Caco-2 (cell line): ENCODE measurements at regions not wholly inside any gene's neighbourhood (a gene's known extent, or its start where the extent isn't known, plus 50 kb on each side); places are given as distances from the start of the nearest gene placed in this dataset.

ENCODE experiments used
- BruUV-seq: library from RNA; stranded (reverse); fragments of 400-500 nt; replicated peaks from 2 replicates; lab custom pipeline; 2021; lab: Mats Ljungman, UMichigan
- CTCF ChIA-PET: fragments of 300-600 bp; sonication (Branson Sonifier 250); formaldehyde crosslinking; loops from one replicate; lab custom pipeline; 2022; ENCODE audit warnings: antibody characterized with exemption; lab: Charles Lee
- POLR2A ChIA-PET: fragments of 300-600 bp; sonication (Branson Sonifier 250); formaldehyde crosslinking; loops from one replicate; lab custom pipeline; 2022; ENCODE audit warnings: antibody characterized with exemption; lab: Charles Lee
- DNase-seq, 2 experiments: peaks; one replicate each; pipeline versions ENCODE4 v3.0.0 to v3.0.0-alpha.2; 2020 to 2022
- H3K27me3 ChIP-seq: replicated peaks from 2 replicates; pipeline ENCODE4 v1.6.0; 2011; ENCODE audit warnings: low read length; ENCODE audit not compliant: control insufficient read depth, insufficient read depth
- H3K36me3 ChIP-seq: 2 replicates; pipeline ENCODE4 v1.5.1; 2011; ENCODE audit warnings: low read length; ENCODE audit not compliant: control insufficient read depth, insufficient read depth
- H3K4me1 ChIP-seq: fragments of 250-450 bp; sonication (Bioruptor Pico); 2 replicates; pipeline ENCODE4 v1.5.1; 2020; ENCODE audit warnings: mild to moderate bottlenecking
- H3K4me3 ChIP-seq: 2 replicates; pipeline ENCODE4 v1.5.1; 2011; ENCODE audit warnings: low read depth, mild to moderate bottlenecking, control low read depth, low read length
- H3K9me3 ChIP-seq: fragments of 250-450 bp; sonication (Bioruptor Pico); 2 replicates; pipeline ENCODE4 v1.5.1; 2020; ENCODE audit warnings: mild to moderate bottlenecking, moderate library complexity
- H3K27ac Mint-ChIP-seq: one replicate; pipeline ENCODE4 v1.8.0; 2022; ENCODE audit warnings: mixed read lengths; ENCODE audit not compliant: unreplicated experiment
- H3K27me3 Mint-ChIP-seq: one replicate; pipeline ENCODE4 v1.8.0; 2022; ENCODE audit warnings: mixed read lengths; ENCODE audit not compliant: insufficient read depth, unreplicated experiment
- H3K36me3 Mint-ChIP-seq: one replicate; pipeline ENCODE4 v1.8.0; 2022; ENCODE audit warnings: mild to moderate bottlenecking, mixed read lengths; ENCODE audit not compliant: insufficient read depth, unreplicated experiment
- H3K4me1 Mint-ChIP-seq: one replicate; pipeline ENCODE4 v1.8.0; 2022; ENCODE audit warnings: low read depth, mixed read lengths; ENCODE audit not compliant: unreplicated experiment
- H3K4me3 Mint-ChIP-seq: one replicate; pipeline ENCODE4 v1.8.0; 2022; ENCODE audit warnings: mild to moderate bottlenecking, moderate library complexity, mixed read lengths; ENCODE audit not compliant: unreplicated experiment
- H3K9me3 Mint-ChIP-seq: one replicate; pipeline ENCODE4 v1.8.0; 2022; ENCODE audit warnings: mixed read lengths; ENCODE audit not compliant: unreplicated experiment
- intact Hi-C: fragments of 100-400 bp; cut with micrococcal nuclease; formaldehyde crosslinking; loops from one replicate; pipeline ENCODE4 v1.10.0; 2022; ENCODE audit not compliant: unreplicated experiment
- TF ChIP-seq, protein P1 (sequence below), 2 experiments: fragments of 200-600 bp in 1 of 2; IDR thresholded peaks; 1 replicate in 1 of 2; 2 replicates in 1 of 2; pipeline versions ENCODE4 v1.5.1 to v1.8.0; 2011 to 2022; ENCODE audit warnings: antibody characterized with exemption in 1 of 2, control low read depth in 1 of 2, inconsistent platforms in 1 of 2, low read depth in 1 of 2, low read length in 1 of 2, mild to moderate bottlenecking in 1 of 2, moderate library complexity in 1 of 2; ENCODE audit not compliant: insufficient read depth in 1 of 2, severe bottlenecking in 1 of 2, unreplicated experiment in 1 of 2

DNA sequence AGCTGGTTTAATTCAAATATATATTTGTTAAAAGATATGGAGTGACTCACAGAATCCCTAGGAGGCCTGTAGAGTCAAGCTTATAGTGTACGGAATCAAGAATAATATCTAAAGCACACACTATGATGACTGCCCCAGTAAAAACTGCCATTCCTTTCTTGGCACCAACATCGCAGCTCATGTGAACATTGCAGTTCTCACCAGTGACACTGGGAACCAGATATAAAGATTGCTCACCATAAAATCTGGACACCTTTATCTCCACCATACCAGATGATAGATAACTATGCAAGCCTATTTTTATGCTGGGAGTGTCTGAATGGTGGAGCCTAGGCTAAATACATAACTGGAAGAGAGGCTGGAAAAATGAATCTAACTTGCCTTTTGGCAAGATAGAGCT, 463.9 kb upstream of the TBX3 start:
- intact Hi-C loops: no loop called here
- no peaks in the 10 kb centered on the region for H3K27me3 ChIP-seq
- H3K9me3 ChIP-seq: no peaks in the 10 kb centered on the region; the same call in 1 of the 2 replicates
- CTCF ChIA-PET: no interaction called here
- no TSS peak for BruUV-seq
- peaks cover 7% of the 10 kb centered on the region for H3K4me1 Mint-ChIP-seq
- no peaks in the 10 kb centered on the region for H3K36me3 Mint-ChIP-seq
- no peak for DNase-seq
- H3K27ac Mint-ChIP-seq: no peak overlapping the region
- H3K4me1 ChIP-seq: no peaks in the 10 kb centered on the region
- peaks cover 10% of the 10 kb centered on the region for H3K9me3 Mint-ChIP-seq
- no peaks in the 10 kb centered on the region for H3K27me3 Mint-ChIP-seq
- TF ChIP-seq, protein P1, sequence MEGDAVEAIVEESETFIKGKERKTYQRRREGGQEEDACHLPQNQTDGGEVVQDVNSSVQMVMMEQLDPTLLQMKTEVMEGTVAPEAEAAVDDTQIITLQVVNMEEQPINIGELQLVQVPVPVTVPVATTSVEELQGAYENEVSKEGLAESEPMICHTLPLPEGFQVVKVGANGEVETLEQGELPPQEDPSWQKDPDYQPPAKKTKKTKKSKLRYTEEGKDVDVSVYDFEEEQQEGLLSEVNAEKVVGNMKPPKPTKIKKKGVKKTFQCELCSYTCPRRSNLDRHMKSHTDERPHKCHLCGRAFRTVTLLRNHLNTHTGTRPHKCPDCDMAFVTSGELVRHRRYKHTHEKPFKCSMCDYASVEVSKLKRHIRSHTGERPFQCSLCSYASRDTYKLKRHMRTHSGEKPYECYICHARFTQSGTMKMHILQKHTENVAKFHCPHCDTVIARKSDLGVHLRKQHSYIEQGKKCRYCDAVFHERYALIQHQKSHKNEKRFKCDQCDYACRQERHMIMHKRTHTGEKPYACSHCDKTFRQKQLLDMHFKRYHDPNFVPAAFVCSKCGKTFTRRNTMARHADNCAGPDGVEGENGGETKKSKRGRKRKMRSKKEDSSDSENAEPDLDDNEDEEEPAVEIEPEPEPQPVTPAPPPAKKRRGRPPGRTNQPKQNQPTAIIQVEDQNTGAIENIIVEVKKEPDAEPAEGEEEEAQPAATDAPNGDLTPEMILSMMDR (IDR thresholded peaks at IDR 0.05; ENCODE audit: insufficient read depth in 1 of 2, low read depth in 1 of 2, low read length in 1 of 2, severe bottlenecking in 1 of 2, unreplicated experiment in 1 of 2): no peak
- no peak overlapping the region for H3K4me3 ChIP-seq
- H3K4me3 Mint-ChIP-seq: no peak overlapping the region
- H3K36me3 ChIP-seq: no peaks in the 10 kb centered on the region
- POLR2A ChIA-PET: no interaction called here

DNA sequence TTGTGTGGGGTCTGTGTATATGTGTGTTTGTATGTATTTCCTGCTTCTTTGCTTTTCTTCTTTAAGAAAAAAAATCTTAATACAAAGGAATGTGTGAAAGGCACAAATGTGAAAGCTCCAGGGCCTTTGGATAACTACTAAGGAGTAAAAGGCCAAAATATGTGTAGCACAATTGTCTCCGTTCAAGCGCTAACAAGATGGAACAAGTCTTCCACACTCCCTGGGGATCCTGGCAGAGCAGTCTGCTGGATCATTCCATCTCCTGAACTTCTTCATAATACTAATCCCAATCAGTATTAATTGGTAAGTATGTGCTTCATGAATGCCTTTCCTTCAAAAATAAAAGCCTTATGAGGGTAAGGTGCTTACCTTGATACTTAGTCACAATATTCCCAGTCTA, 462.5 kb upstream of the TBX3 start:
- no peaks in the 10 kb centered on the region for H3K4me1 ChIP-seq
- H3K9me3 Mint-ChIP-seq: peaks cover 10% of the 10 kb centered on the region
- H3K27me3 Mint-ChIP-seq: no peaks in the 10 kb centered on the region
- no peak for DNase-seq
- no peak overlapping the region for H3K4me3 Mint-ChIP-seq
- no peaks in the 10 kb centered on the region for H3K36me3 Mint-ChIP-seq
- H3K27me3 ChIP-seq: no peaks in the 10 kb centered on the region
- no peaks in the 10 kb centered on the region; the same call in 1 of the 2 replicates for H3K9me3 ChIP-seq
- intact Hi-C loops: no loop called here
- CTCF ChIA-PET: no interaction called here
- peaks cover 7% of the 10 kb centered on the region for H3K4me1 Mint-ChIP-seq
- no peaks in the 10 kb centered on the region for H3K36me3 ChIP-seq
- POLR2A ChIA-PET: no interaction called here
- no TSS peak for BruUV-seq
- H3K27ac Mint-ChIP-seq: no peak overlapping the region
- H3K4me3 ChIP-seq: no peak overlapping the region
- TF ChIP-seq, protein P1 (IDR thresholded peaks at IDR 0.05; ENCODE audit: insufficient read depth in 1 of 2, low read depth in 1 of 2, low read length in 1 of 2, severe bottlenecking in 1 of 2, unreplicated experiment in 1 of 2): no peak

DNA sequence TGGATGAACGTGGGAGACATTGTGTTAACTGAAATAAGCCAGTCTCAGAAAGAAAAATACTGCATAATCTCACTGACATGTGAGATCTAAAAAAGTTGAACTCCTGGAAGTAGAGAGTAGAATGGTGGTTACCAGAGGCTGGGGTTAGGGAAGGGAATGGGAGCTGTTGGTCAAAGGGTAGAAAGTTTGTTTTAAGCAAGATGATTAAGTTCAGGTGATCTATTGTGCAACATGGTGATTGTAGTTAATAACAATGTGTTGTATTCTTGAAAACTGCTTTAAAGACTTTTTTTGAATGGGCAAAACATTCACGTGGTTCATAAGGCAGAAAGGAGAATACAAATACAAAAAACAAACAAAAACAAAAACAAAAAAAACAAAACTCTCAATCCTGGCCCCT, 460.4 kb upstream of the TBX3 start:
- no TSS peak for BruUV-seq
- peaks cover 9% of the 10 kb centered on the region for H3K4me1 Mint-ChIP-seq
- no peak overlapping the region for H3K4me3 ChIP-seq
- H3K27ac Mint-ChIP-seq: no peak overlapping the region
- H3K4me1 ChIP-seq: no peaks in the 10 kb centered on the region
- no peaks in the 10 kb centered on the region for H3K9me3 ChIP-seq
- H3K9me3 Mint-ChIP-seq: peaks cover 10% of the 10 kb centered on the region
- H3K27me3 Mint-ChIP-seq: no peaks in the 10 kb centered on the region
- intact Hi-C loops: no loop called here
- H3K4me3 Mint-ChIP-seq: no peak overlapping the region
- POLR2A ChIA-PET: no interaction called here
- no peak for DNase-seq
- H3K36me3 Mint-ChIP-seq: no peaks in the 10 kb centered on the region
- CTCF ChIA-PET: no interaction called here
- TF ChIP-seq, protein P1 (IDR thresholded peaks at IDR 0.05; ENCODE audit: insufficient read depth in 1 of 2, low read depth in 1 of 2, low read length in 1 of 2, severe bottlenecking in 1 of 2, unreplicated experiment in 1 of 2): no peak
- no peaks in the 10 kb centered on the region for H3K36me3 ChIP-seq
- no peaks in the 10 kb centered on the region for H3K27me3 ChIP-seq
